HG02571 (cell line): ENCODE measurements at regions not wholly inside any gene's neighbourhood (a gene's known extent, or its start where the extent isn't known, plus 50 kb on each side); places are given as distances from the start of the nearest gene placed in this dataset.

ENCODE experiments used
- ATAC-seq: cut with Tn5 transposase; IDR thresholded peaks from one replicate; pipeline ENCODE4 v1.9.1; 2021; ENCODE audit warnings: mild to moderate bottlenecking, moderate library complexity; ENCODE audit not compliant: unreplicated experiment

DNA sequence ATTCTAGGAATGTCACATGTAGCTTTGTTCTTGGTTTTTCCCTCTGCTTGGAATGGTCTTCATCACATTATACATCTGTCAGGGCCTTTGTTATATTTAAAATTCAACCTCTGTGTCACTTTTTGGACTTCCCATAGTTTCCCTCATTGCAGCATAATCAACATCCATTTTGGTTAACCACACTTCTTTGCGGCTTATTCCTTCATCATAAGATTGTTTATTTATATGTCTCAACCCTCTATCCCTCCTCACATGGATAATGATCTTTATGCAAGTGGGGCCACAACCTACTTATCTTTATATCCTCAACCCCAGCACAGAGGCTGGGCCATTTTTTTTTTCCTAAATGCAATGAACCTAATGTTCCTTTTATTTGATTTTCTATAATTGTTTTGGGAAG is 260.0 kb upstream of the THBS1 start:
- ATAC-seq, result no peak

DNA sequence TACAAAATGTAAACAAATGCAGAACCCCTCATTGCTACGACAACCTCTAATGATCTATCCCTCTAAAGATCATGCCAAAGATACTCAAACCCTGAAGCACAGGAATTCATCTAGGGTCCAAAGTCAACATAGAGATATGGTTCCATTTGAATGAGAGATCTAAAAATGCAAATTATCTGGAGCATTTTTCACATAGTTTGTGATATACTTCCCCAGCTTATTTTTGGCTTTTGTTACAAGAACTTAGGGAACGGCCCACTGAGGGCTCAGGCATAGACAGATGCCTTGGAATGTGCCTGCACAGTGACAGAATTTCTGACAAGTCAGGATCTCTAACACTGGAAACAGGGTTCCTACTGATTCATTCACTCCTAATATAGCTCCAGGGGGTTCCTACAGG is 258.9 kb upstream of the THBS1 start:
- ATAC-seq, result no peak

DNA sequence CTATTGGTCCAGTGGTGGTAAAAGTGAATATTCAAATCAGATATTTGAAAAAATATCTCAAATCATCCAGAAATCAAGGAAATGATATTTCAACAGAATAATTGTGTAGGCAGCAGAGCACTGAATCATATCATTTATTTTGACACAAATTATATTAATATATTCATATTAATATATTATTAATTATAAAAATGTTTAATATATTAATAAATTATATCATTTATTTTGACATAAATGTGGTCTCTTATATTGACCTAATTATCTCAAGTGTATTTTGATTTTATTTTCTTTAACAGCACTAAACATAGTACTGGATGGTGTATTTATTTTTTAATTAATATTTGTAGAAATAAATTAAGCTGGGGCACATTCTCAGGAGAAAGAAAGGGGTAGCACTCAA is 257.7 kb upstream of the THBS1 start:
- ATAC-seq, result no peak

DNA sequence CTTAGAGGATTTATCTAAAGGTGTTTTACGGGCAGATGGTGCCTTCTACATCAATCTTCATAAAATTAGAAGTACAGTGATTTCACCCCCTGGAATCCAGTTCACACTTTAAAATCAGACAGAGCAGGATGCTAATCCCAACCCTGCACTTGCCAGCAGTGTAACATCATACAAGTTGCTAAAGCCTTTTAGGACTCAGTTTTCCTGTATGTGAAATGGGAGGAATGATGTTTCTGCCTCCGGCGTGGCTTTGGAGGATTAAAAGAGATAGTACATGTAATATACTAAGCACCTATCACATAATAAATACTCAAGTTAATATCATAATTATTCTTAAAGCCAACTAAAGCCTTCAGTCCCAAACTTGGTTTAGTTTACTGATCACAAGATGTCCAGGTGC is 257.2 kb upstream of the THBS1 start:
- no peak for ATAC-seq

DNA sequence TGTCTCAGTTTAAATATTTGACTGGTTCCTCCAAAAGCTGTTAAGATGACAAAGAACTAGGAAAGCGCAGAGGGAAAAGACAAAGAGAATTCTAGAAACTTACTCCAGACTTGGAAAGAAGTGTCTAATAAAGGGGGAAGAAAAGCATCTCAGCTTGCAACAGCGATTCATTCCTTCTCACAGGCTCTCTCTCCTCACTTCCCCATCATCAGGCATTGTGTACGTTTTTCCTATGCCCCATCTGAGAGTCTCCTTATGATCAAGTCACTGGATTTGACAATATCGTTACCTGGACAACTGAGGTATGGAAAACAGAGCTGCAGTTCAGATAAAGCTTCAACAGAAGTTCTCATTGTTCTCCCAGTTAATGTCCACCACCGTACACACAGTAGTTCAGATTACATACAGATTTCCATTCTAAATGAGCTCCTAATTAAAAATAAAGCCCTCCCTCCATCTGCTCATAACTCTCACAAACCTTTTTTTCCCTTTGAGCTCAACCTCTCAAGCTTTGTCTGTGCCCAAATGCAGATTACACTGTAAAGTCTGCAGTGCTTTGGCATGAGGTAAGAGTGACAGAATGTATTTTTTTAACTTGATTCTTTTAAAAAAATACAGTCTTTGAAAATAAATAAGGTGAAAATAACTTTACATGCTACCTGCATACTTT is 254.4 kb upstream of the THBS1 start:
- ATAC-seq, result no peak

DNA sequence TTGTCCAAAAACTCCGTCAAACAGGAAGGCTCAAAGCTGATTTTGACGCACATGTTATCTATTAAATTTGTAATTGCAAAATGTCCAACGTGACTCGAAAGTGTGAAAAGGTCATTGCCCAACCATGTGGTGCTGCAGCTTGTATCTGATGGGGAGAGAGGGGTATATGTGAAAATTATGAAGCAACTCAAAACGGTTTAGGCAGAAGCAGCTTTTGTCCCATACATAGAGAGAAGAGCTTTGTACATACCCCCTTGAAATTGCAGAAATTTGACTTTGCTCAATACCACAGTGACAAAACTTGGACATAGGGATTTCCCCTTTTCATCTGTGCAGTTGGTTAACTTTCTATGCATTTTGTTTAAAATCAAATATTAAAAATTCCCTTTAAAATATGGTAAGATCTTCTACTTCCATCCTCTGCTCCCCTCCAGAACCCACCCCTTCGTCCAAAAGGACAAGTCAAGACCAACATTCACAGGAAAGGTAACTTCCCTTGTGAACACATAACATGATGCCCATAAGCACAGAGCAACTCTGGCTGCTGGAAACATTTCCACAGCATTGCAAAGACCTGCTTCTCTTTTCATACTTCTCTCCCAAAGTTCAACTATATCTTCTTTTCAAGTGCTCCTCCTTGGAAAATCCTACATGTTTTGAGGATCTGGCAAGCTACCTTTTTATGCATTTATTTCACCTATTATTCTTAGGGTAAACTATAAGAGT is 253.7 kb upstream of the THBS1 start:
- ATAC-seq, result no peak

DNA sequence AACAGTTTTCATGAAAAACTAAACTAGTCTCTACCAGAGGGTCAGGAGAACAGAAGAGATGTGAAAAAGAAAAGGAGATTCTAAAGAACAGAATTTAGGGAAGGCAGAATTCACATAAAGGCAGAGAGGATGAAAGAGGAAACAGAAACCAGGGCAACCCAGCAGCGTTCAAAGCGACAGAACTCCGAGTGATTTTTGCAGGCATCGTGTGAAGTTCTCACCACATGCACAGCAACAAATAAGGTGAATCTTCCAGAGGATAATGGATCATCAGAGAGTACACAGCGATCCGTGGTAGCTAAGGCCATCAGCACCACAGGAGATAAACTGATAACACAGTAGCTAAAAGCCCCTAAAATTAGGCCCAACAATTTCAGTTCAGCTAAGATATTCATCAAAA is 250.8 kb upstream of the THBS1 start:
- ATAC-seq, result no peak

DNA sequence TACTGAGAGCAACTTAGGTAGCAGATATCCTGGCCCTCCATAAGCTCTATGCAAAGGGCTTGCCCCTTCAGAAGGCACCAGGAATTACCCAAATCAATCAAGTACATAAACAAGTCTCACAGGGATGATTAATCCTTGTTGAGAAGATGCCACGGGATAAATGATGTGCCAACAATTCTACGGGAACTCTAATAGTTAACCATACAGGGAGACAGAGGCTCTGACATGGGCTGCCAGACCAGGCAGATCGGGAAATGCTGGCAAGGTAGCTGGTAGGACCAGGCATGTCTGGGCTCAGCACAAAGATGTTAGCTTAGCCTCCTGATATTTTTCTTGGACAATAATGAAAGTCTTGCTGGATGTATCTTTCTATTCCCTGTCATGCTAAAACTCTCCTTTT is 249.3 kb upstream of the THBS1 start:
- no peak for ATAC-seq

DNA sequence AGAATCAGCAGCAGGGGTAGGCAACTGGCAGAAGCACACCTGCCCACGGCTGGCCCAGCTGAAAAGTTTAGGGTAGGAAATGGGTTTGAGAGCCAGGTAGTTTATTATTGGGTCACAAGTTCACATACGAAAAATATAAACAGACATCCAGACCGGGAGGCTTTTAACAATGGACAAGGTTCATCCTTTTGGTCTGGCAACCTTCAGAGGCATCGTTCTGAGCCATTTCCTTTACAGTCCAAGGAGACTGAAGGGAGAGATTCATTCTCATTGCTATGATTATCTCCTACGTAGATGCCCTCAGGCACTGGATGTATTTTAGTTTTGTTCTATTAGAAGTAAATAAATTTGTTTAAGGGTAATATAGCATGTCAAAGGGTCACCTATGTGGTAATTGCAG is 248.0 kb upstream of the THBS1 start:
- no peak for ATAC-seq

DNA sequence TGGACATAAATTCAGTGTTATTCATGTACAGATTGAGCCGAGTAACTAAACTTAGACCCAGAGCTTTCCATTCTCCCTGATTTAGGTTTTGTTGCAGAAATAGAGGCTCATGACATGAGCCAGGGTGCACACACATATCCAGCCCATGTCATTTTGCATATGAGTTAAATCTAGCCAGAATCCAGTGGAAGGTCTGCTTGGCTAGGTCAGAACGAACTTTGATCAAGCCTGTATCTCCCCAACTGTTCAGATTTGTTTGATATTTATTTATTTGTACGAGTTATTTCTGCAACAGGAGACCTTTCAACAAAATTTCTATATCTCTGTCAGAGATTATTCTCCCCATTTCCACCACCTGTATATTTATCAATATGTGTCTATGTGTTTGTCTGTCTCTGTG is 247.5 kb upstream of the THBS1 start:
- no peak for ATAC-seq

DNA sequence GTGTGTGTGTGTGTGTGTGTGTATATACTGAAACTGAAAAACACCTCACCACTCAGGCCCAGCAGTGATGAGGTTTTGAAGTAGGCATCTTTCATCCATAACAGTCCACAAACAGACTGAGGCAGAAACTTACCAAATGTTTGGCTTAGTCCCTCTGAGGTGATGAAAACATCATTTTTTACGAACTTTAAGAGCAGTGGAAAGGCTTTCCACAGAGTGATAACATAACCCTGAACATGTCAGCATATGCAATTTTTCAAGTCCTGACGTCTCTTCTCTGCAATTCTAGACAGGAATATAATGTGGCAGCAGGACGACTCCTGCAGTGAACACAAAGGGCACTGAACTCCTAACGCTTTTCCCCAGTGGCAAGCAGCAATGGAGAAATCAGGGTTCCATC is 247.0 kb upstream of the THBS1 start:
- ATAC-seq, result no peak

DNA sequence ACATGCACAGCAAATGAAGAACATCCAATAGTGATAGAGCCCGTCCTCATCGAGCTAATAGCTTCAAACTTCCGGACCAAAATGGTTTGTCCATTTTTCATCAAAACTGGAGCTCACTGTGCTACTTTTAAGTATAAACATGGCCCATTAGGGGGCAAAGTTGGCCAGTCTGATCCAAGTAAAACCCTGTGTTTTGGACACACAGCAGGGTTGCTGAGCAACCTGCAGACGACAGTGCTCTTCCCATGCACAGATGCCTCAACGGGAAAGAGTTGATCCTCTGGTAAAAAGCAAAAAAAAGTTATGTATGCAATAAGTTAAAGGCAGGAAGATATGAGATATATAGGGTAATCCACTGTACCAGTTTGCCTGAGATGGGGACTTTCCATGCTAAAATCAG is 244.0 kb upstream of the THBS1 start:
- ATAC-seq, result no peak

DNA sequence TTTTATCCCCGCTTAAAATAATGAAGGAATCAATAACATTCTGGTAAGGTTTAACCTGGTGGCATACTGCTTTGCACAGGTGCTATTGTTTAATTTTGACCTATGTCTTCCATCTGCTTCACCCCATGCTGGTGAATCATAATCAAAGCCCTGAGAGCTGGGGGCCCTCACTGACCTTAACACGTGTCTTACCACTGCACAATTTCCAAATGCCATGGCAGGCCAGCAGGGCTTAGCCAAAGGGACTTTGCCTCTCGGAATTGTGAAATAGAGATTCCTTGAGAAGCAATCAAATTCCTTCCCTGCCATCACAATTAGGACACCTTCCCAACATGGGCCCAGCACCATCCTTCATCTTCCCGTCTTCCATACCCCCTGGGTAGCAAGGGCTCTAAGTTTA is 242.6 kb upstream of the THBS1 start:
- ATAC-seq, result no peak

DNA sequence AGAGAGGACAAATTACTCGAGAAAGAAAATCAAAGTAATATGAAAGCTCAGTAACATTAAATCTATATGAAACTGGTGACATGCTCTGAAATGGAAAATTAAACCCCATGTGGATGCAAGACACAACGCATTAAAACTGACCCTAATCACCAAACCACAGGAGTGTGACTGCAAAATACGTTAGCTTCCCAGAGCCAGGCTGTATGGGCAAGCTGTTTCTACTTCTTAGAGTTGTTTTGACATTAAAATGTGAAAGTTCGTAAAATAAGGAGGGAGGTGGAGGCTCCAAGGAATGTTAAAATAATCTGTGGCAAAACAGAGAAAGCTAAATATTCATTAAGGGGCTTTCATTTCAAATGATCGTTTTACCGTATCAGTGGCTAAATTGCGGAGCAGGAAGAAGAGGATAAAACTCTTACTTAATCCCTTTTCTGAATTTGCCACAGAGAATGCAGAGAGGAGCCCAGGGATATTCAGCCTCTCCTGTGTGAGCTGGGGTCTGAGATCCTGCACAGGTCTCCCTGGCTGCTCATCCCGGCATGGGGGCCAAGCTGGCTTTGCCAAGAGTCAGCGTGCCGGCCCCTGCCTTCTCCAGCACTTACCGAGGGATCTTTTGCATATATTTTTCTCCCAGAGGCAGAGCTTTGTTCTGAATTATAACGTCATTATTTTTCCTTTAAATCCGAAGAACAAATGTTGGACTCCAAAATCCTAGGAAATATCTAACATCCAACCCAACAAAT is 239.8 kb upstream of the THBS1 start:
- no peak for ATAC-seq

DNA sequence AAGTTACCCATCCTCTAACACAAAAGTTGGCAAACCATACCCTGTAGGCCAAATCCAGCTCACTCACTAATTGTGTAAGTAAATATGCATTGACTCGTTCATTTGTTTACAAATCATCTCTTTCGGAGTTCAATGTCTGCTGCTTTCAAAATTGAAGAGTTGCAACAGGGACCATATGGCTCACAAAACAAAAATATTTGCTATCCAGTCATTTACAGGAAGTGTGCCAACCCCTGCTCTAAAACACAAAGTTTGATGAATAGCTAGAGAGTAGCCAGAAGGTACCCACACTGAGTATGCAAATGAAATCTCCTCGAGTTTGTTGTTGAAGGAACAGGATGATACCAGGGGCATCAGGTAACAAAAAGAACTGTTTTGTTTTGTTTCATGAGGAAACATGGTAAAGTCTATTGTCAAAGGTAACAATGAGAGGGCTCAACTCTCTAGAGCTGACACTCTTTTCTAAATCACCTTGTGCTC is 236.2 kb upstream of the THBS1 start:
- no peak for ATAC-seq

DNA sequence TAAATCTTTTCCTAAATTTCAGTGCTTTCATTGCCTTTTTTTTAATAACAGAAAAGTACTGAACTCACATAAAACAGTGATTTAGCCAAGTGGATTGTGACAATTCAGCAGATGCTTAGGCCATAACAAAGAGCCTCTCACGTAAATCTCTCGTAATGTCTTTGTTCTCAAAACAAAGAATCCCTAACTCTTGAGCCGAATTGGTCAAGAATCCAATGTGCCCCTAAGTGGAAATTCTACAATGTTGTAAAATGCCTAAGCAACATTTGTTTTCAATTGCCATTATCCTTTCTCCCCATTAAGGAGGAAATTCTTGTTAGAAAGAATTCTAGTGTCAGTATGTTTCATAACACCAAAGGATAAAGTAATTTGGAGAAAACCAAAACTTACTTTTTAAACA is 235.7 kb upstream of the THBS1 start:
- no peak for ATAC-seq

DNA sequence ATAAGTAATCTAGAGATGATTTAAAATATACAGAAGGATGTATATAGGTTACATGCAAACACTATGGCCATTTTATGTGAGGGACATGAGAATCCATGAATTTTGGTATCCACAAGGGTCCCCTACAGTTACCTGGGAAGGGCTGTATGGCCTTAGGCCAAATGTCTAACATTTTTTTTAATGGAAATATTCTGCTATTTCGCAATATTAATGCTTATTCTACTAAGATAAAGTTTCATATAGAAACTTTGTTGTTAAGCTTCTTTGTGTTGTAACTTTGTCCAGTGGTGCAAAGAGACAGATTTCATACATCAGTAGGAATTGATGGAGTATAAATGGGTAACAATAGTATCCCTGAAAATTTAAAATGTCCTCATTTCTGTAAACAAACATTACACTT is 233.4 kb upstream of the THBS1 start:
- no peak for ATAC-seq

DNA sequence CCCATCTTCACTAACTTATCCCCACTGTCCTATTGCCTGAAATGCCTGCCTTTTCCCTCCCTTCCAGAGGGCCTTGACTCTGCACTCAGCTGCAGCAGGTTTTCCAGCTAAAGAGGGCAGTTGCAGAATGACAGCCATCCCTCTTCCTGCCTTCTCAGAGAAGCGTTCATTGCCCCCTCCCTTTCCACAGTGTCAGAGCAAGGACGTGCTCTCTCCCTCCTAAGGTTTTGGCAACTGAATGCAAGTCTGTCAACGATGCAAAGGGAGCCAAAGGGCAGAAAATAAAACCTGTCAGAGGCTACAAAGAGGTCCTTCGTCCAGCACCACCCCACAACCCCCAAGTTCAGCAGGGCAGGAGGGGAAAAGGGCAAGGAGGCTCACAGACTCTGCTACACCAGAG is 230.1 kb upstream of the THBS1 start:
- no peak for ATAC-seq

DNA sequence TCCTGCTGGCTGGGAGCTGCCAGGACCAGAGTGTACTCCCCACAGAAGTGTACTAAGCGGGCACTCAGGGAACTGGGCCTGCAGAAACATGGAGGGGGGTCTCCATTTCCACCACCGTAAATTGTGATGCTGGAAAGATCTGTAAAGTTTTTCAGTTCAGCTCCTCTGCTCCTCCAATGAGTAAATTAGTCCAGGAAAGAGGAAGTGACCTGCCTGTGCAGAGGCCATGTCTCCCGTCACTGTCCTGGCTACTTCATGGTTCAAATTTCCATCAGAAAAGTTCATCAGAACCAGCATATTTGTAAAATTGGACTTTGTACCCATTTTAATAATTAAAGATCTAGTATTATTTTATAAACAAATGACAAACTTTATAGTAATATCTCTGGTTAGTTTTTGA is 226.7 kb upstream of the THBS1 start:
- no peak for ATAC-seq

DNA sequence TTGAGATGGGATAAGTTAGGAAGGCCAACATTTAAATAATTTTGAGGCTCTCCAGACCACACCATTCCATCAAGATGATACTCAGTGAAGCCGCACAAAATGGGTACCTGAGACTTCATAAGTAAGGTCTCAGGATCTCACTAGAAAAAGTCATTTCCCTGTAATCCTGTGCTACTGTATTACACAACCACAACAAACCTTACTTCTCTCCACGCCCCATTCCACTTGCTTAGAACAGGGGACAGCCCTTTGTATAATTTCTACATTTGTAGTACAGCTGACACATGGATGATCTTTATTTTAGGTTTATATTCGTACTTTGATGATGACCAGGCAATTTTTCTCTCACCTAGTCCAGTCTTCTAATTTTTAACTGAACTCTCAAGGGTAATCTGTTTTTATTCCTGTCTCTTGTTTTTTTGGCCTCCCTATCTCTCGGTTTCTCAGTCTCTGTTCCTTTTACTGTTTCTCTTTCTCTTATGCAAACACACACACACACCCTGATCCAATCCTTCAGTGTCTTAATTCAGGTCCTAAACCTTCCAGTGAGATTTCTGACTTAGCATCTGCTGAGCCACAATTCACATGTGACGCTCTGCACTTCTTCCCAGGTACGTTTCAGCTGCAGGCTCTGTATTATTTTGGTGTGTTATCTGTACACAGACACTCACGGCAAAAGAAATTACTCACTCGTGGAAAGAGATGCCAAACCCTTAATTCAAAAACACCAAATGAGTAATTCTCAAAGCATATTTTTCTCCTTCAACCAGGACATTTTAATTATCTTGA is 223.2 kb upstream of the THBS1 start:
- ATAC-seq, result no peak

DNA sequence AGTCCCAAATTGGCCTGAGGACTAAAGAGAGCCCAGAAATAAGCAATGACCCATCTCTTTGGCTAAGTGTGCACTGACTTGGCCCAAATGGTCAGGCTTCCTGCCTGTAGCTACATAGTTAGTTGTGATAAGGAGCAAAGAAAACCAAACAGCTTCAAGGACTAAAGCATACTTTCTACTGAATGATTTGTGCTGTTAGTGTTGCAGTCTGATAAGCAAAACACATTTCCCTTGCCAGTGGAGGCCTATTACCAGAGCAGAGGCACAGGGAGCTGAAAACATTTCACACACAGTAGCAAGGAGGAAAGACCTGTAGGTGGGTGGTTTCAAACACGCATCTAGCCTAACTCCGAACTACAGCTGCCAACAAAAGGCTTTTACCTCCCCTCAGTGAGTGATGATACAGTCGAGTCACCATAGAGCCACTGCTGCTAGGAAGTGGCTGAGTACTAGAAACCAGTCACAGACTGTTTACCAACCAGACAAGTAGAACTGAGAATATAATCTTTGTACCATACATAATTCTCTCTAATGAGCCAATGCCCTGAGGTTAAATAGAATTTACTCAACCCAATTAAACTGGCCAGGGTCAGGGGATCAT is 222.3 kb upstream of the THBS1 start:
- peak; percentile 55 for ATAC-seq
